HG03521 (cell line): ENCODE measurements at regions not wholly inside any gene's neighbourhood (a gene's known extent, or its start where the extent isn't known, plus 50 kb on each side); places are given as distances from the start of the nearest gene placed in this dataset.
A peak's percentile ranks its signal among the peaks of the same experiment; 100 is the strongest.

Source experiments
- ATAC-seq: cut with Tn5 transposase; IDR thresholded peaks from one replicate; pipeline ENCODE4 v1.9.1; 2021; ENCODE audit warnings: mild to moderate bottlenecking, moderate library complexity; ENCODE audit not compliant: unreplicated experiment

DNA sequence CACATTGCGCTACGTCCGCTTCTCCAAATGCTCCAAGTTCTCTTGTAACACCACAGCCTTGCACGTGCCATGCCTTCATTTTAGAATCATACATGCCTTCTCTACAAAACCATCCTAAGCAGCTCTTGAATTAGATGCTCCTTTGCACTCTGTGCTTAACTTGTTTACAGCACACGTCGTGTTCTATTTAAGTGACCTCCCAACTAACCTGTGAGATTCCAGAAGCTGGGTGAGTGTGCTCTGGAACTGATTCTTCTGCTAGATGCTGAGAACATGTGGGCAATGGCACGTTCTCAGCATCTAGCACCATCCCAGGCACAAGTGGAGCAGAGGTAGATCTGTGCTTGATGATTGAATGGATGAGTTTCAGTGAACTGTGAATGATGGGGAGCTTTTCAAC lies 100.0 kb upstream of the NEDD9 start:
- no peak for ATAC-seq

DNA sequence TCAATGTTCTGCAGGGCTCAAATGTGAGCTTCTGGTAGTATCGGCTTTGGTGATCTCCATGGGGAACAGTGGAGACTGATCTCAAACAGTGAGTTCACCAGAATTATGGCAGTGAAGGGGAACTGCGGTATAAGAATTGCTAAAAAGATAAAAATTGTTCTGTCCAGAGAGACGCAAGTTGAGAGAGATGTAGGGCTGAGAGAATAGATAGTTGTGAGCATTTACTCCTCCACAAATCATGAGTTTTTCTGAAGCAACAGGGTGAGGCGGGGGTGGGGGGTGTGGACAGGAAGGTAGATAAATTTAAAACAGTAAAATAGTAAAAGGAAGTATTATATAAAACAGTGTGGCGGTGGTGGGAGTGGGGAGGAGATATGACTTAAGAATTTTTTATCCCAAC lies 98.6 kb upstream of the NEDD9 start:
- ATAC-seq, result no peak

DNA sequence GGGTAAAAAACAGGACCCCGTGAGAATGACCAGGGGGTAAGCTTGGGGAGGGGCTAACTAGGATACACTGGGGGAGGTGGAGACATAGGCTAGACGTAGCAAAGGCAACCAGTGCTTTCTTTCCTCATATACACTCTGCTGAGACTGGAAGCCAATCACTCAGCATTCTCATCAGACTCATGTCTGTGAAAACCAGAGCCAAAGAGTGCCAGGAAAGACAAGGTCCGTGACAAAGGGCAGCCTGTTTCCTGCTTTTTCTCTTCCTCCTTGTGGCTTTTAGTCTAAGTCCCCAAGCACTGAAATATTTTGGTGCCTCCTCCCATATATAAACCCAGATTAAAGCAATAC lies 97.9 kb upstream of the NEDD9 start:
- no peak for ATAC-seq

DNA sequence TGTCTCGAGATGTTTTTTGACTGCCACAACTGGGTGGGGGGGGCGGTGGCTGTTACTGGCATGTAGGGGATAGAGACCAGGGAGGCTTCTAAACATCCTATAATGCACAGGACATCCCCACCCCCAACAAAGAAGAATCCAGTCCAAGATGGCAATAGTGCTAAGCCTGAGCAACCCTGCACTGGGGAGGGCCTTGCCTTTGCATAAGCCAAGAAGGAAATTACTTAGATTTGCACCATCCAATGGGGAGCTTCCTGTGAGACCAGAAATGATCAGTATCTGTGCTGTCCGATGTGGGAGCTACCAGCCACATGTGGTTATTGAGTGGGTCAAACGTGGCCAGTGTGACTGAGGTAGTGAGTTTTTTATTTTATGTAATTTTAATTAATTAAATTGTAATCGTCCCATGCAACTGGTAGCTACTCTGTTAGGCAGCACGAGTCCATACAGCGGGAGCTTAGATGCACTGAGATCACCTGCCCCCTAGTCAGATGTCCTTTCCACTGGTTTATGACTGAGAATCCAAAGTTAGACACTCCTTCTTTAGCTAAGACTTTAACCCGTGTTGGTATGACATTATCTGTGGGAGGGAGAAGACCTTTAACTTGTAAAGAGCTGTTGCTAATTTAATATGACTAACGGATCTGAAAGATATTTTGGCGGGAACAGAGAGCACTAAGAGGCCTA lies 97.4 kb upstream of the NEDD9 start:
- no peak for ATAC-seq

DNA sequence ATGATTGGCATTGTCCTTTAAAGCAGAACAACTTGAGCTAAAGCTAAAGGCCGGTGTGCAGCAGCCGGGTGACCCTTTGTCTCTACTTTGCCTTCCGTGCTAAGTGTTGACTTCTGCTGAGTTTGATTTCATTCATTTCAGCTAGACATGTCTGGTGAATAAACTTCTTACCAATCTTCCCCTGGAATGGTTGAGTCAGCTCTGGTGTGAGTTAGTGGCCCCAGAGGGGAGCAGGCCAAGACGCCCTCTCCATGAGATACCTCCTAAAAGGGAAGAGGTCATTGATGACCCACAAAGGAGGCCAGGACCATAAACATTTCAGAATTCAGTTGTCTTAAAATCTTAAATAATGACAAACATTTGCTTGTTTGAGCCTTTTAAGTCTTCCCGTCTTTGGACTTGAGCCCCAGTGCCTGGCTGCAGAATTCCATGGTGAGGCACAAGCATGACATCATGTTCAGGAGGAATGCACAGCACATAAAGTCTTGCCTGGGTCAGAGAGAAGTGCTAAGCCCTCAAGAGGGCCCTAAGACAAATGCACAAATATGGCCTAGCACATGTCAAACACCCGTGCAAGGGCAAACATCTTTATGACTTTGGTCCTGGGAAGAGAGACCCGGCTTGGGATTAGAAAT lies 96.3 kb upstream of the NEDD9 start:
- no peak for ATAC-seq

DNA sequence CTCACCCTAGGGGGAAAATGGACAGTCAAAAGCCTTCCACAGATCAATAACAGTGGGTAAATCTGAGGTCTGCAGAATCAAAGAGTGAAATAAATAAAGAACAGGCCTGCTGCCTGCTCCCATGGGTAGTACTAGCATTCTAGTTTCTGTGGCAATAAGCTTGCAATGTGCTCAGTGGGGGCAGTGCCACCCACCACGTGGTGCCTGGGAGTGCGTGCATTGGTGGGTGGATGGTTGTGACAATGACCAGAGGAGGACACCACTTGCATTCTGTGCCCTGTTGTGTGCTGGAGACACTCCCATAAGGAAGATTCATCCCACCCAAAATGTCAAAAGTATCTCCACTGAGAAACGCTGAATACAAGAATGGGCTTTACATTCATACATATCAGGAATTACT lies 95.5 kb upstream of the NEDD9 start:
- no peak for ATAC-seq

DNA sequence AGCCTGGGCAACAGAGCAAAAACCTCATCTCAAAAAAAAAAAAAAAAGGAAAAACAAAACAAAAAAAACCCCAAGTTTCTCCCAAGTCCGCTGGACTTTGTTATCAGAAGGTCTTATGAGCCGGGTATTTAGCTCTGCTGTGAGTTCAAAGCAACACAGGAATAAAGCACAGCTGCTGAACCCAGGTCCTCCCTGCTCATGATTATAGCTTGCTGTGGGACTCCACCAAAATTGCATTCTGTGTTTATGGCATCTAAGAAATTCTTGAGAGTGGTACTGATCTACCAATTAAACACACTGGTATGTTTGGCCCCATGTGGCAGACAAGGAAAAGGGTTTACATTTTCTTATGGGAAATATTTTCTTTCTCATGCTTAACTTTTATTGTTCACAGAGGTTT lies 93.6 kb upstream of the NEDD9 start:
- ATAC-seq, result no peak

DNA sequence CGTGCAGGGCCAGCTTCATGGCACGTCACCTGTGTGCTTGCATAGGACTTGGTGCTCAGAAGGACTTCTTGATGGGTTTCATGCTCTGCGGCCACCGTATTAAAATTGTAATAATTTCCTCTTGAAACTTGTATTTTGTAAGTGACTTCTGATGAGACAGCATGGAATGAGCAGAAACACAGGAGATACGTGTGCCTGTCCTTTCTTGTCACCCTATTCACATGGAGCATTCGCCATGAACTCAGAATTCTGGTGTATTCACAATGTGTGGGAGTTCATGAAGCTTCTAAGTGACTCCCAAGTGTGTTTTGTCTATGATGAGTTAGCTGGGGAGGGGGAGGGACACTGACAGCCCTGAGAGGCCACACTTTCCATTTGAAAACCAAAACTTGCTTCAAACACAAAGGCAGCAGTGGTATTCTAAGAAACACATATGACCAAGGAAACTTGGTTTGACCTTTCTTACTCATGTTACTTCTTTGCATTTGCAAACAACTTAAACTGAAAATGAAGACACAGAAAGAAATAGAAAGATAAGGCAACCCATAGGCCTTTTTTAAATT lies 92.1 kb upstream of the NEDD9 start:
- peak; percentile 80 for ATAC-seq

DNA sequence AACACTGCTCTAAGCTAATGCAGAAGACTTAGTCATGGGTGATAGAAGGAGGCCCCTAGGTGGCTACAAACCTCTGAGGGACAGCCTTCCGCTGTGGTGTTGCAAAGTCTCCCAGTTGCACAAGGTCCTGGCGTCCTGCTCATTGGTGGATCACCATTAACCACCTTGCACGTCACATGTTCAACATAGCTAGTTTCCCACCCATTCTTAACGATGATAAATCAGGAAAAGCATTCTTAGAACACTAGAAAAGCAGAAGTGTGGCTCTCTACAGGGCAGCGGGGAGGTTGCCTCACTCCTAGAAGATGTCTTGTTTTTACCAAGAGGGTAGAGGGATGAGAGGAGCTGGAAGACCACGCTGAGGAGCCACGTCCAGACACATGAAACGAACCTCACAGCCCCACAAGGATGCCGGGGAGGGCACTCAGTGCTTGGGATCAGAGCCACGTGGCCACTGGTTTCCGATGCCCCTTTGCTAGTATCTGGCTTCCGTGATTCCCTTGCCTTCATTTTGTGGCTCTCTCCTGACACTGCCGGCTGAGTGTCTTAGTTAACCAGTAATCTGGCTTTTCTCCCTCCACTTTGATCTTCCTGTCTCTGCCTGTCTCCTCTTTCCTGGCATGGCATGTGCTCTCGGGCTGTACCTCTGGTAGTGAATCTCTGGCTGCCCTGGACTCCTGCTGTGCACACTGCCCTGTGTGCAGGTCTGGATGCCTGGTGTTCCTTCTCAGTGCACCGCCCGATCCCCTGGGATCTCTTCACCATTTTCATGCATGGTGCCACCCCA lies 91.4 kb upstream of the NEDD9 start:
- no peak for ATAC-seq

DNA sequence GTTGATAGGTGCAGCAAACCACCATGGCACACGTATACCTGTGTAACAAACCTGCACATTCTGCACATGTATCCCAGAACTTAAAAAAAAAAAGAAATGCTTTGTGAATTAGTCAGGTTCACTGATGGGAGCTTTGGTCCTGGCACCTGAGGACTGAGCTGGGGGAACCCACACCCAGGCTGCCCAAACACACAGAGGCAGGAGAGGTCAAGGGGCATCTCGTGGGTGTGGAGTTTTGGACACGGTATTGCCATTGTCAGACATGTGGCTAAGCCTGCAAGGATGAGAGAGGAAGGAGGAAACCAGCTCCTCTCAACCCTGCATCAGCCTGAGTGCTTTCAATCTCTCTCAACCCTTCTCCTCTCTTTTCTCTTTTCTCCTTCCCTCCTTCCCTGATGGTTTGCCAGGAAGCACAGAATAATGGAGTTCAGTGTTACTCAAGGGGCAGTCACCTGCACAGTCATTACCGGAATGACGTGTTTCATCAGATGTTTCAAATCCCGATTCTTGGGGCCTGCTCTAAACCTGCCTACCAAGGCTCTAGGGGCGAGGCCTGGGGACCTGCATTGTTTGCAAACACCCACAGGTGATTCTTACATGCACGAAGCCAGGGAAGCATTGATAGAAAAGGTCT lies 89.9 kb upstream of the NEDD9 start:
- no peak for ATAC-seq

DNA sequence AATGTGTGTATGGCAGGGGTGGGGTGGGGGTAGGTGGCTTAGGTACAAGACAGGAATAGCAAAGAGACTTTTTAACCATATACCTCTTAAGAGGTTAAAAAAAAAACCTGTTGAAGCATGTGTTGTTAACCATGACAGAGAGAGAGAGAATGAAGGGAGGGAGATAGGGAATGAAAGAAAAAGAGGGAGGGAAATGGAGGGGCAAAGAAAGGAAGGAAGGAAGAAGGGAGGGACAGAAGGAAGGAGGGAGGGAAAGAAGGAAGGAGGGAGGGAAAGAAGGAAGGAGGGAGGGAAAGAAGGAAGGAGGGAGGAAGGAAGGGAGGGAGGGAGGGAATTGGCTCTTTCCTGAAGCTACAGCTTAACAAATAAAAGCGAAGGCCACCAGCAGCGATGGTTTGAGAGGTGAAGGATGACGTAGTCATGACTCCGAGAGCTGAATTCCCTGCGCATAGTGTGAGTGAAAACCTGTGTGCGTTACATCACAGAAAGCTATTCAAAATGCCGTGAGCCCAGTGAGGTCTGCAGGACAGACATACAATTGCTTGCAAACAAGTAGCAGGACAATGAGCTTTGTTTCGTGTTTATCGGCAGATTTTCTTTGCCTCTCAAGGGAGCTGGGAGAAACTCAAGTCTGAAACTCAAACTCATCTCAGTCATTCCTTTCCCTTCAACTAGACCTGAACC lies 88.6 kb upstream of the NEDD9 start:
- ATAC-seq, result no peak

DNA sequence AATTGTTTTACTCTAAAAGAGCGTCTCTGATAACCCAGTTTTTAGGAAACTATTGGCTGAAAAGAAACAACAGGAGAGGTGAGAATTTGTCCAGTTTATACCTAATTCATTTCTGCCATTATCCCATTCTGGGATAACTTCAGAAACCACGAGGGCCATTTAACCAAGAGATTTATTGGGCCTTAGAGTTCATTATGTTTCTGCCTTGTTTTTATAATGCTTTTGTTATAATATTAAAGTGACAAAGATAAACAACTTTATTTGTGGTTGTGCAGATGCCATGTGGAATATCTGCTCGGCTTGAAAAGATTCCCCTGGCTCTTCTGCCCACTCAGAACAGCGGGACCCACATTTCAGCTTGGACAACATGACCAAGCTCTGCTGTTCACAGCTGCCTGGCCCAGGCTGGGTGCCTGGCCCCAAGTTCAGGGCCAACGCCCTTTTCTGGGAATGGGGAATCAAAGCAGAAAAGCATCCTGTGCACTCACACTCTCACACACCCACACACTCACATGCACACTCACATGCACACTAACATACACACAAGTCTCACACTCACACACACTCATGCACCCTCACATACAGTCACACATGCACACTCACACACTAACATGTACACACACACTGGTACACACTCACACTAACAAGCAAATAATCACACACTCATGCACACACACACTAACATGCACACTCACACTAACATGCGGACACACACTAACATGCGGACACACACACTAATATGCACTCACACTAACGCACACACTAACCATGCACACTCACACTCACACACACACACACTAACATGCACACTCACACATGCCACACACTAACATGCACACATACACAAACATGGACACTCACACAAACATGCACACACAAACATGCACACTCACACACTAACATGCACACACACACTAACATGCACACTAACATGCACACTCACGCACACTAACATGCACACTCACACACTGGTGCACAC lies 86.7 kb upstream of the NEDD9 start:
- no peak for ATAC-seq

DNA sequence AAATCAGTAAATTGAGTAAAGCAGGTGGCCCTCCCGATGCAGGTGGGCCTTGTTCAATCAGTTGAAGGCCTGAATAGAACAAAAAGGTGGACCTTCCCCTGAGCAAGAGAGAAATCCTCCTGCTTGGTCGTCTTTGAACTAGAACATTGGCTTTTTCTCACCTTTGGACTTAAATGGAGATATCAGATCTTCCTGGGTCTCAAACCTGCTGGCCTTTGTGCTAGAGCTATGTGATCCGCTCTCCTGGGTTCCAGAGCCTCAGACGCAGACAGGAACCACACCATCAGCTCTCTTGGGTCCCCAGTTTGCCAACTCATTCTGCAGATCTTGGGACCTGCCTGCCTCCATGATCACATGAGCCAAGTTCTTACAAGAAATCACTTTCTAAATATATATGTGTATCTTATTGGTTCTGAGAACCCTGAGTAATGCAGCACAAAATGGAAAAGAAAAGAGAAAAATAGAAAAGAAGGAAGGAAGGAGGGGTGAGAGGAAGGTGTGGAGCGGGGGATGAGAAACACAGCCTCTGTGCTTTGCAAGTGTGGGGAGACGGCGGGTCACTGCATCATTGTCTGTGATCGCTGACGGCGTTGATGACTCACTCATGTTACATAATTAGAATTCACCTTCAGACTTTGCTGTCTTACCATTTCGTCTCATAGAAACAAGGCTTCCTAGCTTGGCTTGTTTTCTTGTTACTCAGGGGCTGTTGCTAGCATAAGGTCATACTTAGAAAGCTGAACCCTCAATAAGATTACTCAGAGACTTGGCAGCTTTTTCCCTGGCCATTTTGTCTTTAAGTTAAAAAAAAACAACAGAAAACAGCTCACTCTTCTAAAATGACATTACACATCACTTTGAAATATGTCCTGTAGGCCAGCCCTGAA lies 85.7 kb upstream of the NEDD9 start:
- peak; percentile 76 for ATAC-seq

DNA sequence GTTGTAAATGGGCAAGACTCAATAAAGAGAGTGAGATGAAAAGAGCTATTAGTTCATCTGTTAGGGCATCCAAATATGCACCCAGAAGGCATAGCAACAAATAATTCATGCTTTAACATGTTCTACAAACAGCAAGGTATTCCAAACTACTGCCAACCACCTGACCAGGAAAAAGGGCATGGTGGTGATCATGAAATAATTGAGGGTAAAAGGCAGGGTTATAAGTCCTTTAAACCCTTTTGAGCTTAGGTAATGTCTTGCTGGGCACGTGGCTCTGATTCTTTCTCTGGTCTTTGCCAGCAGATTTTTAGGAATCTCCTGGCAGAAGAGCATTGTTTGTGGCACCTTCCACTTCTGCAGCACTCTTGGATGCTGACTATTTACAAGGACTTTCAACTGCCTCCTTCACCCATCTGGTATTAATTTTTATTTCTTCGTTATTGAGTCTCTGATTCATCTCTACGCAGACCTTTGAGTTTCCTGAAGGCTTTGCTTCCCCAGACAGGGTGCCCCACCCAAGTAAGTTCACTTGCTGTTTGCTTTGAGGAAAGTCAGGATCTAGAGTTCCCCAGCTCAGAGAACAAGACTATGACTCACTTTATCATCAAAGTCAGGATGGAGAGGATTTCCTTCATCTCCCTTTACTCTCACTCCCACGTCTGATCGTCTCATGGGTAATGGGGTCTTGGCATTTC lies 83.4 kb upstream of the NEDD9 start:
- ATAC-seq, result no peak

DNA sequence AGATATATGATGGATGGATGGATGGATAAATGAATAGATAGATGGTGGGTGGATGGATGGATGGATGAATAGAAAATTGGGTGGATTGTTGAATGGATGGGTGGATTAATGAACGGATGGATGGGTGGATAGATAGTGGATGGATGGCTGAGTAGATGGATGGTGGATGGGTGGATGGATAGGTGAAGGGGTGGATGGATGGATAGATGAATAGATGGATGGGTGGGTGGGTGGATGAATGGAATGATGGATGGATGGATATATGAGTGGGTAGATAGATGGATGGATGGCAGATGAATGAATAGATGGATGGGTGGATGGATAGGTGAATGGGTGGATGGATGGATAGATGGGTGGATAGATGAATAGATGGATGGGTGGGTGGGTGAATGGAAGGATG lies 80.7 kb upstream of the NEDD9 start:
- no peak for ATAC-seq

DNA sequence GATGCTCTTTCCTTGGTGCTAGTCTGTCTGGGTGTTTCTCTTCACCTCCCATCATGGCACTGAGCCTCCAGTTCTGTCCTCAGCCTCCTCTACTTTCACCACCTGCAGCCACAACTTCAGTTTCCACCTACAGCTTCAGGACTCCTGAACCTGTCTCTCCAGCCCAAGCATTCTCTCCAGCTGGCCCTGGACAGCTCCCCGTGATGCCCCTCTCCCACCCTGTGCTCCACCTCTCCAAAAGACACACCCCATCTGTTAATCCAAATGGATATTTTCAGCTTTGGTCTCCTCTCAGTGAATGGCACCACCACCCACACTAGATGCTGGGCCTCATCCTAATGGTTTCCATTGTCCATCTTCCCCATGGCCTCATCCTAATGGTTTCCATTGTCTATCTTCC lies 79.5 kb upstream of the NEDD9 start:
- ATAC-seq, result no peak

DNA sequence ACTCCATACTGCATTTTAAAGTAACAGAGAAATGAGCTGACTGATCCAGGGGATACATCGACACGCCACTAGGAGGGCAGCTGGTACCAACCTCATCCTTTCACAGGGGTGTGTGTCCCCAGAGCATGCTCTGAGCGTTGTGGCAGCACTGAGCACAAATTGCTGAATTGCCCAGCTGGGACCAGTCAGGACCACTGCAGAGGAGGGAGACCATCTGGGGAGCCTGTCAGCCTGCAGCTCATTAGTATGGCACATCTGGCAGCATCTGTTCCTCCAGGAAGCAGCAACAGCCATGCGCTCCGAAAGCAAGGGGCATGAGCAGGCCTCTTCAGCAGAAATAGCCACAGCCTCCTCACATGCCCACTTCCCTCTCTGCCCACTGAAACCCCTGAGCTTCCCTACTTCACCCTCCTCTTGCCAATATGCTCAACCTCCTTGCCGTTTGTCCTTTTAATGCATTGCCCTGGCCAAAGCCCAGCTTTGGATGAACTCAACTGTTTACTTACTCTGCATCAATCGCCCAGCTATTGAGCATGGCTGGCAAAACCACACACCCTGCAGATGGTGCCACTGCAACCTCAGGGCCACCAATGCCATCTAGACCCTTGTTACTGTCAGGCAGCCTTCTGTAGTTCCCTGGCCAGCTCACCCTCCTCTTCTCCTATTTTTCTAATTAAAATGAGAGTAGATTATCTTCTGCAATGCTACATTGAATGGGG lies 77.6 kb upstream of the NEDD9 start:
- ATAC-seq, result no peak

DNA sequence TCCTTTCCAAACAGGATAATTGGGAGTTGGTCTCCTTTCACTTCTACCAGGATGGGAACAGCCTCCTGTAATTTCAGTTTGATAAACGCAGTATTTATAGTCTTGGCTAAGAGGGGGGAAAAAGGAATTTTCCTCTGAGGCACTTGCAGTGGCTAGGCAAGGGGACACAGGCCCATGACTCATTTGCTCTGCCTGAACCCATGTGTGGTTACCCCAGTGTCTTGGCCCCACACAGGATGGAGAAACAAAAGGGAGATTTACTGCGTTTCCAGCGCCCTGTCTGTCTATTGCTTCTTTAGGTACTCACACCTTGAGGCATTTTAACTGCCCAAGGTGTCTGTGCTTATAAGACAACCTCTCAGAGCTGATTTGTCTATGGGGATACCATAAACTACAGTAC lies 74.8 kb upstream of the NEDD9 start:
- no peak for ATAC-seq
